HepG2 (cell line): ENCODE measurements at regions not wholly inside any gene's neighbourhood (a gene's known extent, or its start where the extent isn't known, plus 50 kb on each side); places are given as distances from the start of the nearest gene placed in this dataset.

Experiments
- GMEB1 ChIP-seq: sonication (generic); formaldehyde crosslinking; IDR thresholded peaks from 2 replicates; pipeline ENCODE4 v1.5.1; 2020; ENCODE audit warnings: missing genetic modification reagents, mild to moderate bottlenecking, borderline replicate concordance
- POLR2G ChIP-seq: fragments of 200-400 bp; formaldehyde crosslinking; IDR thresholded peaks from 2 replicates; pipeline ENCODE4 v1.6.1; 2018; ENCODE audit warnings: mild to moderate bottlenecking, low read depth, low read length, moderate library complexity
- SP1 ChIP-seq, 2 experiments: fragments of 450-650 bp in 1 of 2; sonication (generic) in 1 of 2; formaldehyde crosslinking in 1 of 2; IDR thresholded peaks; 2 replicates each; pipeline versions ENCODE4 v1.4.0 to v1.6.1; 2016 to 2020; ENCODE audit warnings: missing genetic modification reagents in 1 of 2
- ZNF605 ChIP-seq: sonication (generic); formaldehyde crosslinking; IDR thresholded peaks from 2 replicates; pipeline ENCODE4 v1.8.0; 2022; ENCODE audit warnings: mild to moderate bottlenecking, missing genetic modification reagents
- TF ChIP-seq, protein P1 (sequence below): sonication (generic); formaldehyde crosslinking; IDR thresholded peaks from 2 replicates; pipeline ENCODE4 v1.5.0; 2020; ENCODE audit warnings: mild to moderate bottlenecking, missing genetic modification reagents, moderate library complexity

- TF ChIP-seq, protein P1, sequence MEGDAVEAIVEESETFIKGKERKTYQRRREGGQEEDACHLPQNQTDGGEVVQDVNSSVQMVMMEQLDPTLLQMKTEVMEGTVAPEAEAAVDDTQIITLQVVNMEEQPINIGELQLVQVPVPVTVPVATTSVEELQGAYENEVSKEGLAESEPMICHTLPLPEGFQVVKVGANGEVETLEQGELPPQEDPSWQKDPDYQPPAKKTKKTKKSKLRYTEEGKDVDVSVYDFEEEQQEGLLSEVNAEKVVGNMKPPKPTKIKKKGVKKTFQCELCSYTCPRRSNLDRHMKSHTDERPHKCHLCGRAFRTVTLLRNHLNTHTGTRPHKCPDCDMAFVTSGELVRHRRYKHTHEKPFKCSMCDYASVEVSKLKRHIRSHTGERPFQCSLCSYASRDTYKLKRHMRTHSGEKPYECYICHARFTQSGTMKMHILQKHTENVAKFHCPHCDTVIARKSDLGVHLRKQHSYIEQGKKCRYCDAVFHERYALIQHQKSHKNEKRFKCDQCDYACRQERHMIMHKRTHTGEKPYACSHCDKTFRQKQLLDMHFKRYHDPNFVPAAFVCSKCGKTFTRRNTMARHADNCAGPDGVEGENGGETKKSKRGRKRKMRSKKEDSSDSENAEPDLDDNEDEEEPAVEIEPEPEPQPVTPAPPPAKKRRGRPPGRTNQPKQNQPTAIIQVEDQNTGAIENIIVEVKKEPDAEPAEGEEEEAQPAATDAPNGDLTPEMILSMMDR (CRISPR knock-in tag): no peak
- no peak for TF ChIP-seq SP1 (IDR thresholded peaks at IDR 0.05)
- no peak for TF ChIP-seq SP1 (CRISPR knock-in tag; IDR thresholded peaks at IDR 0.05)
- TF ChIP-seq ZNF605: no peak
- no peak for TF ChIP-seq GMEB1 (CRISPR knock-in tag)
- TF ChIP-seq POLR2G: no peak
These were observed 106.4 kb upstream of the CES5A start for GRCh38 chr16:55981557-55981956.
